Choroid plexus epithelial cell (primary cell): ENCODE measurements at regions not wholly inside any gene's neighbourhood (a gene's known extent, or its start where the extent isn't known, plus 50 kb on each side); places are given as distances from the start of the nearest gene placed in this dataset.

Experiments used
- DNase-seq: peaks from one replicate; pipeline ENCODE4 v3.0.0-alpha.2; 2010; ENCODE audit warnings: low read depth
- H3K4me3 ChIP-seq: 2 replicates; pipeline ENCODE4 v1.5.1; 2011; ENCODE audit warnings: low read depth, mild to moderate bottlenecking, control low read depth, low read length, moderate library complexity
- CTCF ChIP-seq: conservative IDR thresholded peaks from 2 replicates; pipeline ENCODE4 v1.5.1; 2011; ENCODE audit warnings: low read depth, mild to moderate bottlenecking, control low read depth, inconsistent platforms, low read length, moderate library complexity

GRCh38 chr6:47160702-47161101, 118.6 kb upstream of the ADGRF1 start:
- no peak overlapping the region for H3K4me3 ChIP-seq
- no peak for DNase-seq
- TF ChIP-seq CTCF = no peak

- TF ChIP-seq CTCF = no peak
- H3K4me3 ChIP-seq = no peak overlapping the region
- DNase-seq = no peak
Measured at GRCh38 chr6:47159763-47160162, 117.6 kb upstream of the ADGRF1 start.

GRCh38 chr6:47157653-47158219, 115.6 kb upstream of the ADGRF1 start:
- DNase-seq = no peak
- H3K4me3 ChIP-seq = no peak overlapping the region
- TF ChIP-seq CTCF = no peak

GRCh38 chr6:47157063-47157462, 114.9 kb upstream of the ADGRF1 start:
- no peak for DNase-seq
- no peak for TF ChIP-seq CTCF

GRCh38 chr6:47156196-47156595, 114.1 kb upstream of the ADGRF1 start:
- no peak for DNase-seq
- H3K4me3 ChIP-seq = no peak overlapping the region
- TF ChIP-seq CTCF = no peak

More at GRCh38 chr6:47157063-47157462, 114.9 kb upstream of the ADGRF1 start:
- no peak overlapping the region for H3K4me3 ChIP-seq

- no peak overlapping the region for H3K4me3 ChIP-seq
- DNase-seq = no peak
- no peak for TF ChIP-seq CTCF
Measured at GRCh38 chr6:47153404-47153755, 111.2 kb upstream of the ADGRF1 start.

GRCh38 chr6:47152666-47153403, 110.7 kb upstream of the ADGRF1 start:
- peak; percentile 69 for DNase-seq
- no peak overlapping the region for H3K4me3 ChIP-seq
- TF ChIP-seq CTCF = no peak
